HG02588 (cell line): ENCODE measurements at regions not wholly inside any gene's neighbourhood (a gene's known extent, or its start where the extent isn't known, plus 50 kb on each side); places are given as distances from the start of the nearest gene placed in this dataset.
"Not testable (repeated sequence)": the region's sequence is repeated elsewhere in the genome, so short reads cannot be mapped to it uniquely, and the experiment has no call there.

Experiments
- ATAC-seq: cut with Tn5 transposase; IDR thresholded peaks from one replicate; pipeline ENCODE4 v1.9.1; 2021; ENCODE audit warnings: mild to moderate bottlenecking, moderate library complexity; ENCODE audit not compliant: unreplicated experiment

DNA sequence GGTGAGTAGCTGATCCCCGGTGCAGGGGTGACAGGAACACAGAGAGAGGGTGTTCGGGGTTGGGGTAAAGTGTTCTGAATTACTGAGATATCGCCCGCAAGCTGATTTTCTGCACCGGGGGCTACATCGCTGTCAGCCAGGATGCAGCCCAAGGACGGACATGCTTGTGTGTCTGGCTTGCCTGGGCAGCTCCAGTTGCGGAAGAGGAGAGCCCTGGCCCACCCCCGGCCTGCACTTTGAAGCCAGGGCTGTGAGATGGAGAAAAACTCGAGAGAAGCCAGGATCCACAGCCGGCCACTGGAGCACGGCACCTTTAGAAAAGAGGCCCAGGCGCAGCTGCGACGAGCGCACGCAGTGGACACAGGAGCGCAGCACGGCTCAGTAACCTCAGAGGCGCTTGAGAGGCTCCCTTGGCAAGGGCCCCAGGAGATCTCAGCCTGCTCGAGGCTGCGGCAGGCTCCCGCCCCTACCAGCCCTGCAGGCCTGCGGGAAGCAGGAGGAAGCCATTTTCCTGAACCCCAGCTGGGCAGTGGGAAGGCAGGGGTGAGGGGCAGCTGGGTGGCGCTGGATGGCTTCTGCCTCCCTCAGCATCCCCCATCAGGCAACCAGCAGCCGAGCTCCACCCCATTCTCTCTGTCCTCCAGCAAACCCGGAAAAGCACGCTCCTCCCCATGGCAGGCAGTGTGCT, 59.2 kb downstream of the C9orf50 start:
- no peak for ATAC-seq

DNA sequence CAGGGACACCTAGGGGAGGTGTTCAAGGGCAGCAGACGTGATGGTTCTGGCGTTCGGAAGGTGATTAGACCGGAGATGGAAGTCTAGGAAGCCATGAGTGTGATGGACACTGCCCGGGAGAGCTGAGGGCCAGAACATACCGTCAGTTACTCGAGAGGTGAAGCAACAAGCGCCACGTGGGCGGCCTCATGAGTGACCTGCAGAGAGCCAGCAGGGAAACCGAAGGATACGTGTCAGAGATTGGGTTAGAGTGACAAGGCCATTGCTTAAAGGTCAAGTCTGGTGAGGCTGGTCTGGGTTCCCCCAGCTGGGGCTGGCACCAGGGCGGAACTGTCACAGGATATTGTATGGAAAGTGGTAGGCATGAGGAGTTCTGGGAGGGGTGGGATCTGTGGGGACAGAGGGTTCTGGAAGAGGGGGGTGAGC, 60.0 kb downstream of the C9orf50 start:
- no peak for ATAC-seq

DNA sequence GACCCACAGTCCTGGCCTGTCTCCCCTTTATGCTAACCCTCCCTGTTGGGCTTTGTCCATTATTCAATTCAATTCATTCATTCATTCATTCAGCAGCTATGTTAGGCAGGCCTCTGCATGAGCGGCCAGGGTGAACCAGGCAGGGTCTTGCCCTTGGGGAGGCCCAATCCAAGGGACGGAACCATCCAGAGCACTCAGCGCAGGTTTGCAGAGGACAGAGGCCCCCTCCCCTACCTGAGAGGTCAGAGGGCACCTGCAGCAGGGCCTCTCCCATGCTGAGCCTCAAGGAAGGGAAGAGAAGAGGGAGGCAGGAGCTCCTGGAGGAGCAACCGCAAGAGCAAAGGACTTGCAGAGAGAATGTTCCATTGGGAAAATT, 61.4 kb downstream of the C9orf50 start:
- no peak for ATAC-seq

DNA sequence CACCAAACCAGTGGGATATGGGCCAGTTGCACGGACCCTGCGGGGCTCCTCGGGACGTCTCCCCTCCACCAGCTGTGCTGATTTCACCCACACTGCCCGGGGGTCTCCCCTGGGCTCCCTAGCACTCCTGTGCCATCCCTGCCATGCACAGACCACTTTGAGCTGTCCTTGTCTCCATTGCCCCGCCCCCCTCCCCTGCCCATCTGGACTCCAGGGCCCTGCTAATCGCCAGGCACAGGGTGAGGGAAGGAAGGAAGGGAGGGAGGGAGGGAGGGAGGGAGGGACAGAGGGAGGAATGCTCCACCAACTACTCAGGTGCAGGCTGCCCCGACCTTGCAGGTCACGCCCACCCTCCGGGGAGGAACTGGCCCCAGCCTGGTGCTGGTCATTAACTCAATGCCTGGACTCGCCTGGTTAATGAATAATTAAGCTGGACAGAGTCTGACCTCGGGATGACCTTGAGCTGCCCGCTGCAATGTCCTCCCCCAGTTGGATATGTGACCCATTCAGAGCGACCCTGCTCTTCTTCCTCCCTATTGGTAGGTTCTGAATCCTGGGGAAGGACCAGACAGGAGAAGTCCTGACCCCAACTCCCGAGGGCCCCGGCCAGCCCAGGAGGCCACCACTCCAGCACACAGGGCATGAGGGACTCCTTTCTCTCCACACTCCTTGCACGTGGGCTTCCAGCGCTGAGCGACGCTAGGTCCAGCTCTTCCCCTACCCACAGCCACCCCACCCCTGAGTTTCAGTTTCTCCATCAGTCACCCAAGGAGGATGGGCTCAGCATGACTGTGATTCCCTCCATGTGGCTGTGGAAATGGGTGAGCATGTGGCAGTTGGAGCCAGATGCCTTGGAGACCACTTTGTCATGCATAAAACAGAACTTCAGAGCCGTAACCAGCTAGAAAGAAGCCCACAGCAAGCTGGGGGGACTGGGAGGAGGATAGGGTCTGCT, 62.1 kb downstream of the C9orf50 start:
- ATAC-seq = no peak

DNA sequence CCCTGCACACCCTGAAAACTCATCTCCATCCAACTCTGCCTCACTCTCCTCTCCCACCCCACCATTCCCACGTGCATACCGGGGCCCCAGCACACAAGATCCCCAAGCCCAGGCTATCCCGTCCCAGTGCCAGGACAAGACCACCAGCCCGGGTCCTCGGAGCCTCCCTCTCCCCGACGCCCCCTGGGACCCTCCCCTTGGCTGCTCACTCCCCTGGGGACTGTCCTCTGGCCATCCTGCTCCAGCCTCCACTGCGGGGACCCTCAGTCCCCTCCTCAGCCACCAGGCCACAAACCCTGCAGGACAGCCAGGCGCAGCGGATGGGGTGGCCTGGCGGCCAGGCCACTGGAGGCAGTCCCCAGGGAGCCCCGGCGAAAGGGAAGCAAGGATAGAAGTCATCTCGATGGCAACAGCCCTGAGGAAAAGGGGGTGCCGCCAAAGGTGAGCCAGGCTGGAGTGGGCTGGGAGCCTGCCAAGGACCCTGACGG, 62.8 kb downstream of the C9orf50 start:
- no peak for ATAC-seq

DNA sequence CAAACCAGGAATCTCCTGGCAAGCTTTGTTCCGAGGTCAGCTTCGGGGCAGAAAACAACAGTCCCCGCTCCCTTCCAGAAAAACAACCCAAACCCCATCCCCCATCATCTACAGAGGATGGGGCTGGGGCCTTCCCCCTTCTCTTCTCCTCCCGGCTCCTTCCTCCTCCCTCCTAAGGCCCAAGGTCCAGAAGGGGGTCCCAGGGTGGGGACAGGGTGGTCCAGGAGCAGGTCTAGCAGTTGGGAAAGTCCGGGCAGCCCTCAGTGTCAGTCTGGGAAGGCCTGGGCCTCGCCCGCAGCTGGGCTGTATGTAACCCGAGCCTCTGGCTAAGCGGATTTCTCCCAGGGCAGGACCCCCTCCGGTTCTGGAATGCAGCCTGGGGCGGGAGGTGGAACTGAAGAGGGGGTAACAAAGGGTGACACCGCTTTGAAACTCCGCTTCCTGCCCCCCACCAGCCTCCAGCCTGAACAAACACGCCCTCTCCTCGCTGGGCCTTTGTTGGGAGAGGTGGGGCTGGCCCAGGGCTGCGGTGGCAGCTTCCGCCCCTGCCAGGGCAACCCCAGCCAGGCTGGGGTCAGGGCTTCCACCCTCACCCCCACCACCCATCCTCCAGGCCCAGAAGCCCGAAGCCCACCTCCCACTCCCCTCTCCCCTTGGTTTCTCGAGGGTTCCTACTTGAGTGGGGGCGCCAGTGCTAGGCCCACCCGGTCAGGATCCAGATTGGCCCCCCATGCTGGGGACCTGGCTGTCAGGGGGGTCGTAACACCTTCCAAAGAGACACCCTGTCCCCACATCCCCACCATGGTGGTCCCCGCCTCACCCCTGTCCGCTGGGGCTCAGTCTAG, 63.5 kb downstream of the C9orf50 start:
- ATAC-seq = no peak

DNA sequence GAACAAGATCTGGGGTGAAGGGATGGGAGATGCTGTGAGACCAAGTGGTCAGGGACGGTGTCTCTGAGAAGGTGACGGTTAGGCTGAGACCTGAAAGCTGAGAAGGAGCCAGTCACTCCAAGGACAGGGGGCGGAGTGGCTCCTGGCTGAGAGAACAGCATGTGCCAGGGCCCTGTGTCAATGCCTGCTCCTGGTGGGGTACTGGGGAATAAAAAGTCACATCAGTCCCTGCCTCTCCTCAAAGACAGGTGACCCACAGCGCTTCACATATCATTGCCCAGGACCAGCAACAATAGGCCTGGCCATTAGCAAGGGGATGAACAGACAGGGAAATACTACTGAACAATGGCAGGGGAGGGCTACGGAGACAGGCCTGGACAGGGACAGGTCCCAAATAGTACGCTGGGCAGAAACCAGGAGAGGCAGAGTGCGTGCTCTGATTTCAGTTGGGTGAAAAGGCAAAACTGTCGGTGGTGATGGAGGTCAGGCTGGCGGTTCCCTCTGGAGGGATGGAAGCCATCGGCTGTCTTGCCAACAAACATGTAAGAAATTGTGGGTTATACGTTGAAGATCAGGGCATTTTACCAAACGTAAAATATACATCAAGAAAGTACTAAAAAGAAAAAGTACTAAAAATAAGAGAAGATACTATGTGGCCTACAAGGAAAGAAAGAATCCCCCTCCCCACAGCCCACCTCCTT, 64.3 kb downstream of the C9orf50 start:
- ATAC-seq = no peak

DNA sequence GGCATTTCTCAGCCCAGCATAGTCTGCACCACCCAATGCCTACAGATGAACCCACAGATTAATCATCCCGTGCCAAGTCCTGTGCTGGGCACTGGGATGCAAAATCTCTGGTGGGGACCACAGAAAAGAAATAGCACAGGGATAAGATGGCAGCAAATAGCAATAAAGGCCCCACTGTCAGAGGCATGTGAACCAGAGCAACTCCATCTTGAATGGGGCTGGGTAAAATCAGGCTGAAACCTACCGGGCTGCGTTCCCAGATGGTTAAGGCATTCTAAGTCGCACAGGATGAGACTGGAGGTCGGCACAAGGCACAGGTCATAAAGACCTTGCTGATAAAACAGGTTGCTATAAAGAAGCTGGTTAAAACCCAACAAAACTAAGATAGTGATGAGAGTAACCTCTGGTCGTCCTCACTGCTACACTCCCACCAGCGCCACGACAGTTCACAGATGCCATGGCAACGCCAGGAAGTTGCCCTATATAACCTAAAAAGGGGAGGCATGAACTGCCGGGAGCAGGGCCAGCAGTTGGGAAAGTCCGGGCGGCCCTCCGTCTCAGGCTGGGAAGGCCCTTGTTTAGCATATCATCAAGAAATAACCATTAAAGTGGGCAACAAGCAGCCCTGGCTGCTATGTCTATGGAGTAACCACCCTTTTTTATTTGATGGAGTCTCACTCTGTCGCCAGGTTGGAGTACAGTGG, 65.2 kb downstream of the C9orf50 start:
- ATAC-seq = no peak

DNA sequence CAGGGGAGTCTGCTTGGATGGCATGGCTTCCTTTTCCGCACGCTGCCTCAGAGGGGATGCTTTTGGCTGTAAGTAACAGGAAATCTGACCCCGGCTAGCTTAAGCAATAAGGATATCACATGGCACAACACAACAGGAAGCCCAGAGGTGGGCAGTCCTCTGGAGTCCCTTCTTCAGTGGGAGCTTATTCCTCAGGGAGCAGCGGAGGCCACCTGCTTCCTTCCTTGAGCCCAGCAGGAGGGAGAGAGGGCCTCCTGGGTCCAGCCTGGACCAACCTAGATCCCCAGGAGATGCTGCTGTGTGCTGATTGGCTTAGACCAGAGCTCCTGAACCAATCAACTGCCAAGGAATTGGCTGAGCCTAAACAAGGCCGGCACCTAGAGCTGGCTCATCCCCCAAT, 66.3 kb downstream of the C9orf50 start:
- ATAC-seq = no peak

DNA sequence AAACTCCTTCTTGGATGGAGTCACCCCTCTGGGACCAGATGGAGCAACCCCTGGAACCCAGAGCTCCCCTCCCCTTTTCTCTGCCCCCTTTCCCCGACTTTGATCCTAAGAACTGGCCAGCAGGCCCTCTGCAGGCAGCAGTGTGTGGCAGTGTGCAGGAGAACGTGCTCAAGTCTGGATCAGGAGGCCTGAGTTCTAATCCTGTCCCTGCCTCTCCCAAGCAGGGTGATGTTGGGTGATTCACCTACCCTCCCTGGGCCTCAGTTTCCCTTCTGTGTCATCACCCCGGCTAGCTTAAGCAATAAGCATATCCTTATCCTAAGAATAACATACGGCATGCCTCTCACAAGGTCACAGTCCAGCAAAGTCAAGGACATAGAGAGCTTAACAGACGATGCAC, 67.6 kb downstream of the C9orf50 start:
- no peak for ATAC-seq

DNA sequence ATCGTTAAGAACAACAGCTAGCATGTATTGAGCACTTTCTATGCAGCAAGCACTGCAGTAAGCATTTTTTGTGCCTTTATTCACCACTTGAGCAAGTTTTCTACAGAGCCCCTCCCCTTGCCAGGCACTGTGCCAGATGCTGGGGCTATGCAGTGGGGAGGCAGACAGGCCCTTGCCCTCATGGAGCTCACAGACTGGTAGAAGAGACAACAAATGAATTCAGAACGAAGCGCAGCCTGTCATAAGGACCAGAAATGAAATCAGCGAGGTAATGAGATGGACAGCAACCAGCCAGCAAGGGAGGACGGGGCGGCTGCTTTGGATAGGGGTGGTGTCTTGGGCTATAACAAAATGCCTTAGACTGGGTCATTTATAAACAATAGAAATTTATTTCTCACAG, 68.8 kb downstream of the C9orf50 start:
- ATAC-seq = no peak

DNA sequence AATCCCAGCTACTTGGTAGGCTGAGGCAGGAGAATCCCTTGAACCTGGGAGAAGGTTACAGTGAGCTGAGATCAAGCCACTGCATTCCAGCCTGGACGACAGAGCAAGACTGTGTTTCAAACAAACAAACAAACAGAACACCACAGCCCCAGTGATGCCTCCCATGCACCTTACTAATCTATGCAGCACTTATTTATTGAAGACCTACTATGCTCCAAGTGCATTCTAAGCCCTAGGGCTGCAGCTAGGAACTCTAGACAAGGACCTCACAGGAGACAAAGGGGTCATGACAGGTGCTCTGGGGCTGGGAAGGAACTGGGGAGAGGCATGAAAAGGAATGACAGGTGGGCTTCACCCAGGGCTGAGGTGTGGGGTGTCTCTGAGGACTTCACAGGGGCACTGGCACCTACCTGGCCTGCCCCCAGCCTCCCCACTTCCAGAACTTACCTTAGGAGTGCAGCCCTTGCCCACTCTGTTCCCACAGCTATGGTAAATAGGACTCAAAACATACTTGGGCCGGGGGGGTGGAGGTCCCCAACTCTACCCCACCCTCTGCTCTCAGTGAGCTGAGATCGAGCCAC, 69.4 kb downstream of the C9orf50 start:
- ATAC-seq = no peak

DNA sequence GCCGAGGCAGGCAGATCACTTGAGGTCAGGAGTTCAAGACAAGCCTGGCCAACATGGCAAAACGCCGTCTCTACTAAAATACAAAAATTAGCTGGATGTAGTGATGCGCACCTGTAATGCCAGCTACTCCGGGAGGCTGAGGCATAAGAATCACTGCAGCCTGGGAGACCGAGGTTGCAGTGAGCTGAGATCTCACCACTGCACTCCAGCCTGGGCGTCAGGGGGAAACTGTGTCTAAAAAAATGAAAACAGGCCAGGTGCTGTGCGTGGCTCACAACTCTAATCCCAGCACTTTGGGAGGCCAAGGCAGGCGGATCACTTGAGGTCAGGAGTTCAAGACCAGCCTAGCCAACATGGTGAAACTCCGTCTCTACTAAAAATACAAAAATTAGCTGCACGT, 69.9 kb downstream of the C9orf50 start:
- not testable (repeated sequence) for ATAC-seq

DNA sequence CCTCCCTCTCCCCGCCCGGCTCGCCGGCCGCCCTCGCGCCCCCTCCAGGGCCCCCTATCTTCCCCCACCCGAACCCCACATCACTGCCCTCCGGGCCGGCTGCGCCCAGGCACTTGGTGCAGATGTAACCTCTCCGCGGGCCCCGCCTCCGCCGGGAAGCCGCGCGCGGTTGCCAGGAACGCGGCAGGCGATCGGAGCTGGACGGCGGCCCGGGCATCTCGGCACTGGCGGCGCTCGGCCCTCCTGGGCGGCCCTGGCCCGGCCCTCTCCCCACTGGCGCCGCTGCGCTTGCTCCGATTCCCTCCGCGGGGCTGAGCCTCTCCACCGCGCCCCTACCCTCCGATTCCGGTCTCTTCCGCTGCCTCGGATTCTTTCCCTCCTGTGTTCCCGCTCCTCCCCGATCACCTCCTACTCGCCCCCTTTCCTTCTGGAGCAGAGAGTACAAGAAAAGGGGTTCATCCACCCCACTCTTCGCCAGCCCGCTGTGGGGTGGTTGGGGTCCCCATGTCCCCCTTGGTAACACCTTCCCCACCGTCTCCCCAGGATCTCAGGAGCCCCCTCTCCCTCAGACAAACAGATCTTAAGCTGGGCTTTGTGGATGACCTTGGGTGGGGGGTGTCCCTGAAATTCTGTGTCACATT, 70.6 kb downstream of the C9orf50 start:
- no peak for ATAC-seq

DNA sequence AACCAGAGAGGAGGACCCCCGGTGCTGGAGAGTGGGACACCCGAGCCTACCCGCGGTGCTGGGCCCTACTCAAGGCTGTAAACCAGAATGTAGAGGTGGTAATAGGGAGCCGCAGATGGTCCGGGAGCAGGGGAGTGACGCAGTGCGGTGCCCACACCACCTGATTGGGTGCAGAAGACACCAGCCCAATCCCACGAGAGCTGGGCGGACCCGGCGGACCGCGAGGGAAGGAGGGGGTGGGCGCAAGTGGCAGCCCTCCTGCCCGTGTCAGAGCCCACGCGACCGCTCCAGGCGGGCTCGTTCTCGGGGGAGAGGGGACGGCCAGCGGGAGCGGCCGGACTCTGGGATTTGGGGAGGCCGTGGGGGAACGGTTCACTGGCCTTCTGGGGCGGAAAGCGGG, 71.2 kb downstream of the C9orf50 start:
- ATAC-seq = no peak

DNA sequence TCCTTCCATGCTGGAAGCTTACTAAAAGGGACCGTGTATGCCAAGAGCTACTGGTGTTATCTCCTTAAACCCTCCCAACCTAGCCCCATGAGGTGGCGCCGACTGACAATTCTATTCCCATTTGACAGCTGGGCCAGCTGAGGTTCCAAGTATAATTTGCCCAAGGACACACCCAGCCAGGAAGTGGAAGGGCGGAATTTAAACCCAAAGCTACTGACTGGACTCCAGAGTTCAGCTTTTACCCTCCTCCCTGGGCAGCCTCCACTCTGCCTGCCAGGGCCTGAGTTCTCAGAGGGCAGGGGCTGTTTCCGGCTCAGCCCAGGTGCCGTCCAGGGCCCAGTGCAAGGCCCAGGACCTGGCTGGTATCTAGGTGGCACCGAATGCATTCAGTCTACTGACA, 71.8 kb downstream of the C9orf50 start:
- no peak for ATAC-seq

DNA sequence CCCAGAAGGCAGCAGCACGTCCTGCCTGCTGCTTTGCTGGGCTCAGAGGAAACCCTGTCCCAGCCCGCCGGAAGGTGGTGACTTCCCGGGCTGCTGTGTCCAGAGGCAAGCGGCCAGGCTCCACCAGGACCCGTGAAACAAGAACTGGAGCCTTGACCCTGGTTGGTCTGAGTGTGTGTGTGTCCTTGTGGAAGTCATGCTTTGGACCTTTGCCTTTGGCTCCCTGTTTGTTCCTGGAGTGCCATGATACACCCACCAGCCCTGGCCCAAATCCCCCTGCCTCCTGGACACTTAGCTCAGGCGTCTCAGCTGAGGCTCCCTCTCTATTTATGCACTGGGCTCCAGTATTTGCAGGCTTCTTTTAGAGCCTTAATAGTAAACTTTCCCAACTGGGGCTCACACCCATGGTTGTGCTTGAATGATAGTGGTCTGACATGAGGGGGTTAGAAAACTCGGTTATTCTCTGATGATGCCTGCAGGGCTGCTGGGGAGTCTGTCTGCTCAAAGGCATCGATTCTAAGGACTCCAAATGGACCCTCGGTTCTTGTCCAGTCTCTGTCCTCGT, 72.2 kb downstream of the C9orf50 start:
- ATAC-seq = no peak

DNA sequence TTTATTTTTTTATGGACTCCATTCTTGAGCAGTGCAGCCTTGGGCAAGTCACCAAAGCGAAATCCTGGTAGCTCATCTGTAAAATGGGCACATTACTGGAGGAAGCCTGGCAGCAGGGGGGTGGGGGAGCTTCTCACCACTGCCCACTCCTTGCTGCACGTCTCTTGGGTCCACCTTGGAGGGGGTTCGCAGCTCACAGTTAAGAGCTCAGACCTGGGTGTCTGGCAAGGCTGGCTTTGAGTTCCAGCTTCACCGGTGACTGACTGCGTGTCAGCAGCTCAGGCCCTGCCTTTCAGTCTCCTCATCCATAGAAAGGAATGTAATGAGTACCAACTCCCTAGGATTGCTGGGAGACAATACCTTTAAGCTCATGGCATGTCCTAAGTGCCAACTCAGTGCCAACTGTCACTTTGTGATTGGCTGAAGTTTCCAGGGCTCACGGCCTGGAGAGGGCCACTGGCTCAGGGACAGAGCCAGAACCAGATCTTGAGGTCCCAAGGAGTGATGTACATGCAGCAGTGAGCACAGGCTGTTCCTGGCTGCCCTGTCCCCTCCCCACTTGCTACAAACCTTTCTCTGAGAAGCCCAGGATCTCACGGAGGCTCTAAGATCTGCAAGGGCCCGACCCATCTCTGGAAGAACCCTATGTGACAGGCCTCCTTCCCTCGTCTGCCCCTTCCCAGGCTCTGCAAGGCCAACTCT, 72.9 kb downstream of the C9orf50 start:
- ATAC-seq = no peak
